SK-N-SH (cell line): ENCODE measurements at regions not wholly inside any gene's neighbourhood (a gene's known extent, or its start where the extent isn't known, plus 50 kb on each side); places are given as distances from the start of the nearest gene placed in this dataset.

Experiments used
- CTCF ChIP-seq: fragments of 200-600 bp; sonication (generic); IDR thresholded peaks from 2 replicates; pipeline ENCODE4 v1.6.1; 2017; ENCODE audit warnings: antibody characterized with exemption, mild to moderate bottlenecking, moderate library complexity
- EP300 ChIP-seq, 2 experiments: IDR thresholded peaks; 2 replicates each; pipeline versions ENCODE4 v1.4.0 to v1.6.1; 2012; ENCODE audit warnings: borderline replicate concordance in 1 of 2, low read depth in 1 of 2, low read length in 1 of 2
- EZH2phosphoT487 ChIP-seq: fragments of 200-600 bp; sonication (generic); IDR thresholded peaks from 2 replicates; pipeline ENCODE4 v1.6.1; 2017; ENCODE audit warnings: low read depth, mixed run types, mild to moderate bottlenecking, antibody characterized with exemption, moderate library complexity, borderline replicate concordance
- FOXJ3 ChIP-seq: sonication (generic); formaldehyde crosslinking; IDR thresholded peaks from 2 replicates; pipeline ENCODE4 v1.5.1; 2020; ENCODE audit warnings: mild to moderate bottlenecking, missing genetic modification reagents
- FOXM1 ChIP-seq: IDR thresholded peaks from 2 replicates; pipeline ENCODE4 v1.4.0; 2012; ENCODE audit warnings: low read depth, mild to moderate bottlenecking
- GATA2 ChIP-seq: sonication (generic); formaldehyde crosslinking; IDR thresholded peaks from 2 replicates; pipeline ENCODE4 v1.5.0; 2020; ENCODE audit warnings: mild to moderate bottlenecking, missing genetic modification reagents
- MAX ChIP-seq: IDR thresholded peaks from 2 replicates; pipeline ENCODE4 v1.4.0; 2012; ENCODE audit warnings: low read depth
- RXRA ChIP-seq: IDR thresholded peaks from 2 replicates; pipeline ENCODE4 v1.4.0; 2012; ENCODE audit warnings: low read depth, mild to moderate bottlenecking, borderline replicate concordance
- TAF1 ChIP-seq: IDR thresholded peaks from 2 replicates; pipeline ENCODE4 v1.6.1; 2012; ENCODE audit warnings: low read depth, mild to moderate bottlenecking, low read length, moderate library complexity, borderline replicate concordance
- USF2 ChIP-seq: fragments of 150-350 bp; IDR thresholded peaks from 2 replicates; pipeline ENCODE4 v1.6.1; 2017; ENCODE audit warnings: antibody characterized with exemption, low read length, low read depth, borderline replicate concordance
- YY1 ChIP-seq: IDR thresholded peaks from 2 replicates; pipeline ENCODE4 v1.4.0; 2012; ENCODE audit warnings: low read depth, mild to moderate bottlenecking
- TF ChIP-seq, protein P1 (sequence below): IDR thresholded peaks from 2 replicates; pipeline ENCODE4 v1.4.0; 2012; ENCODE audit warnings: low read depth, borderline replicate concordance
- TF ChIP-seq, protein P2 (sequence below): IDR thresholded peaks from 2 replicates; pipeline ENCODE4 v1.6.1; 2012; ENCODE audit warnings: mild to moderate bottlenecking, low read depth, low read length, moderate library complexity

GRCh38 chr17:13699261-13699660, 97.5 kb upstream of the HS3ST3A1 start:
- TF ChIP-seq CTCF: no peak
- no peak for TF ChIP-seq USF2
- no peak for TF ChIP-seq EZH2phosphoT487
- no peak for TF ChIP-seq GATA2 (CRISPR knock-in tag)
- no peak for TF ChIP-seq FOXJ3 (CRISPR knock-in tag)
- no peak for TF ChIP-seq EP300 (IDR thresholded peaks at IDR 0.05; ENCODE audit: borderline replicate concordance in 1 of 2, low read depth in 1 of 2, low read length in 1 of 2)
- TF ChIP-seq, protein P1, sequence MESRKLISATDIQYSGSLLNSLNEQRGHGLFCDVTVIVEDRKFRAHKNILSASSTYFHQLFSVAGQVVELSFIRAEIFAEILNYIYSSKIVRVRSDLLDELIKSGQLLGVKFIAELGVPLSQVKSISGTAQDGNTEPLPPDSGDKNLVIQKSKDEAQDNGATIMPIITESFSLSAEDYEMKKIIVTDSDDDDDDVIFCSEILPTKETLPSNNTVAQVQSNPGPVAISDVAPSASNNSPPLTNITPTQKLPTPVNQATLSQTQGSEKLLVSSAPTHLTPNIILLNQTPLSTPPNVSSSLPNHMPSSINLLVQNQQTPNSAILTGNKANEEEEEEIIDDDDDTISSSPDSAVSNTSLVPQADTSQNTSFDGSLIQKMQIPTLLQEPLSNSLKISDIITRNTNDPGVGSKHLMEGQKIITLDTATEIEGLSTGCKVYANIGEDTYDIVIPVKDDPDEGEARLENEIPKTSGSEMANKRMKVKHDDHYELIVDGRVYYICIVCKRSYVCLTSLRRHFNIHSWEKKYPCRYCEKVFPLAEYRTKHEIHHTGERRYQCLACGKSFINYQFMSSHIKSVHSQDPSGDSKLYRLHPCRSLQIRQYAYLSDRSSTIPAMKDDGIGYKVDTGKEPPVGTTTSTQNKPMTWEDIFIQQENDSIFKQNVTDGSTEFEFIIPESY: no peak
- TF ChIP-seq, protein P2, sequence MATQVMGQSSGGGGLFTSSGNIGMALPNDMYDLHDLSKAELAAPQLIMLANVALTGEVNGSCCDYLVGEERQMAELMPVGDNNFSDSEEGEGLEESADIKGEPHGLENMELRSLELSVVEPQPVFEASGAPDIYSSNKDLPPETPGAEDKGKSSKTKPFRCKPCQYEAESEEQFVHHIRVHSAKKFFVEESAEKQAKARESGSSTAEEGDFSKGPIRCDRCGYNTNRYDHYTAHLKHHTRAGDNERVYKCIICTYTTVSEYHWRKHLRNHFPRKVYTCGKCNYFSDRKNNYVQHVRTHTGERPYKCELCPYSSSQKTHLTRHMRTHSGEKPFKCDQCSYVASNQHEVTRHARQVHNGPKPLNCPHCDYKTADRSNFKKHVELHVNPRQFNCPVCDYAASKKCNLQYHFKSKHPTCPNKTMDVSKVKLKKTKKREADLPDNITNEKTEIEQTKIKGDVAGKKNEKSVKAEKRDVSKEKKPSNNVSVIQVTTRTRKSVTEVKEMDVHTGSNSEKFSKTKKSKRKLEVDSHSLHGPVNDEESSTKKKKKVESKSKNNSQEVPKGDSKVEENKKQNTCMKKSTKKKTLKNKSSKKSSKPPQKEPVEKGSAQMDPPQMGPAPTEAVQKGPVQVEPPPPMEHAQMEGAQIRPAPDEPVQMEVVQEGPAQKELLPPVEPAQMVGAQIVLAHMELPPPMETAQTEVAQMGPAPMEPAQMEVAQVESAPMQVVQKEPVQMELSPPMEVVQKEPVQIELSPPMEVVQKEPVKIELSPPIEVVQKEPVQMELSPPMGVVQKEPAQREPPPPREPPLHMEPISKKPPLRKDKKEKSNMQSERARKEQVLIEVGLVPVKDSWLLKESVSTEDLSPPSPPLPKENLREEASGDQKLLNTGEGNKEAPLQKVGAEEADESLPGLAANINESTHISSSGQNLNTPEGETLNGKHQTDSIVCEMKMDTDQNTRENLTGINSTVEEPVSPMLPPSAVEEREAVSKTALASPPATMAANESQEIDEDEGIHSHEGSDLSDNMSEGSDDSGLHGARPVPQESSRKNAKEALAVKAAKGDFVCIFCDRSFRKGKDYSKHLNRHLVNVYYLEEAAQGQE: no peak
- no peak for TF ChIP-seq RXRA
- TF ChIP-seq TAF1: no peak
- TF ChIP-seq YY1: no peak
- no peak for TF ChIP-seq FOXM1
- no peak for TF ChIP-seq MAX
